Amygdala (tissue), 56 donors: ENCODE measurements at regions not wholly inside any gene's neighbourhood (a gene's known extent, or its start where the extent isn't known, plus 50 kb on each side); places are given as distances from the start of the nearest gene placed in this dataset.
"Not testable (repeated sequence)": the region's sequence is repeated elsewhere in the genome, so short reads cannot be mapped to it uniquely, and the experiment has no call there.

Source experiments
- DNase-seq, 56 donors: peaks; one replicate each; lab custom pipeline; 2025; lab: John Stamatoyannopoulos, UW

DNA sequence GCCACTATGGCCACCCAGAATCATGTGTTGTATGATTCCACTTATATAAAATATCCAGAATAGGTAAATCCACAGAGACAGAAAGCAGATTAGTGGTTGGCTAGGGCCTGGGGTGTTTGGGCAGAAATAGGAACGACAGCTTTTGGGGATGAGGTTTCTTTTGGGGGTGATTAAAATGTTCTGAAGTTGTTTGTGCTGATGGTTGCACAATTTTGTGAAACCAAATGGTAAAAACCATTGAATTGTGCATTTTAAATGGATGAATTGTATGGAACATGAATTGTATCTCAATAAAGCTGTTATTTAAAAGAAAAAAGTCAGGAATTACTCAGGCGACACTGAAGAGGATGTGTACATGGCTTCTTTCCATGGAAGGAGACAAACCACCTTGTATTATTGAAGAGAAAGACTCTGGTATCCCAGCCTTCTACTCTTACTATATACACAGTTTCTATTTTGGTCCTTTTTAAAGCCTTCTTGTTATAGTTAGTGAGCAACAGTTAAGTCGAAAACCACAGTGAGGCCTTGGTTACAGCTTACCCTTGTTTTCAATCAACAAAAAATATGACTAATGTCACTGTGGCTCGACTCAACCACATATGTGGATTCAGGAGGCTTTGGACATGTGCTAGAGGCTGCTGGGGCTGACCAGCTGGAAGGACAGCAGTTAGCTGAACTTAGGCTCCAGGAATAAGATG is 57.1 kb upstream of the KMT2E start:
- no peak for DNase-seq

- DNase-seq = no peak
These were observed 55.6 kb upstream of the KMT2E start for GRCh38 chr7:104958371-104958865.

DNA sequence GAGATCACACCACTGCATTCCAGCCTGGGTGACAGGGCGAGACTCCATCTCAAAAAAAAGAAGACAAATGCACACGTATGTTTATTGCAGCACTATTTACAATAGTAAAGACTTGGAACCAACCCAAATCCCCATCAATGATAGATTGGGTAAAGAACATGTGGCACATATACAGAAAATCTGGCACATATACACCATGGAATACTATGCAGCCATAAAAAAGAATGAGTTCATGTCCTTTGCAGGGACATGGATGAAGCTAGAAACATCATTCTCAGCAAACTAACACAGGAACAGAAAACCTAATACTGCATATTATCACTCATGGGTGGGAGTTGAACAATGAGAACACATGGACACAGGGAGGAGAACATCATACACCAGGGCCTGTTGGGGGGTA is 54.5 kb upstream of the KMT2E start:
- DNase-seq = not testable (repeated sequence)

- DNase-seq = peak in 3 of 56 donors; percentile 5 to 28 (median 13)
These were observed 53.1 kb upstream of the KMT2E start for GRCh38 chr7:104960741-104961448.

- DNase-seq = no peak
These were observed 52.2 kb upstream of the KMT2E start for GRCh38 chr7:104961821-104962220.

- DNase-seq = no peak
These were observed 51.2 kb upstream of the KMT2E start for GRCh38 chr7:104962781-104963180.

- no peak for DNase-seq
These were observed 50.5 kb upstream of the KMT2E start for GRCh38 chr7:104963378-104963990.

DNA sequence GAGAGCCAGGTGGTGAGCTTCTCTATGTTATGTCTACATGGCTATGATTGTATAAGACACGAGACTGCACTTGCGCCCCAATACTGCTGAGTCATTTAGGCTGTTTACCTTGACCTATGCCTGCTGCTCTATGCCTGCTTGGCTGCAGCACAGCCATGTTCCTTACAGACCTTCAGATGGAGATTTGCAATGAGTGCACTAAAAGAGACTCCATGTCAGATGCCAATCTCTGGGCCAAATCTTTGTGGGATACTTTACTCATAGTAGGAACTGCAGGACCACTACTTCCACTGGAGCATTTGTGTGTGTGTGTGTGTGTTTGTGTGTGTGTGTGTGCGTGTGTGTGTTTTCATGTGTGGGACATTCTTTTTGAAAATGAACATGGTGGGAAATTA is 50.0 kb upstream of the KMT2E start:
- no peak for DNase-seq
